ENCODE measurements at regions not wholly inside any gene's neighbourhood (a gene's known extent, or its start where the extent isn't known, plus 50 kb on each side); places are given as distances from the start of the nearest gene placed in this dataset.
A peak's percentile ranks its signal among the peaks of the same experiment; 100 is the strongest.

DNA sequence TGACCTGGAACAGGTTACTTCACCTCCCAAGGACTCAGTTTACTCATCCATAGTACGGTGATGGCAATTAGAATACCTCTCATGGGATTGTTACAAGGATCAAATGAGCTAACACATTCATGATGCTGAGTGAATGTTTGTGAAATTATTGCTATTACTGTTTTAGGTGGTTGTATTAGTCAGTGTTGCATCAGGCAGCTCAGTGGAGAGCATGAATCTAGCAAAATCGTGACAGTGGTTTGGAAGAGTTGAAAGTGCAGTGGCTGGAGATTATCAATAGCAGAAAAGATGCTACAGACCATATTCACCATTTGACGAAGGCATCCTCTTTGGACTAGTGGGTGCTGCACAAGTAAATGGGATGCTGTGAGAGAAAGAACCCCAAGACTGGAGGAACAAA is 50.4 kb upstream of the CTNNBL1 start:
- DNase-seq, result no peak

DNA sequence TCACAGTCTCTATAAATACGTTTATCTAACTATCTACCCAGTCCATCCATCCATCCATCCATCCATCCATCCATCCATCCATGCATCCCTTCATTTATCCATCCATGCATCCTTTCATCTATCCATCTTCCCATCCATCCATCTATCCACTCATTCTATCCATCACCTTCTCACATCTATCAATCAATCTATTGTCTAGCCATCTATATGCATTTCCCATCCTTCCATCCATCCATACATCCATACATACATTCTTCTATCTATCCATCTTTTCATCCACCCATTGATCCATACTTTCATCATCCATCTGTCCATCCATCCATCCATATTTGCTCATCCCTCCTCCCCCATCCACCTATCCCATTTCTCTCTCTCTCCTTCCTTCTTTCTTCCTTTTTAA is 51.6 kb upstream of the CTNNBL1 start:
- DNase-seq, result no peak

DNA sequence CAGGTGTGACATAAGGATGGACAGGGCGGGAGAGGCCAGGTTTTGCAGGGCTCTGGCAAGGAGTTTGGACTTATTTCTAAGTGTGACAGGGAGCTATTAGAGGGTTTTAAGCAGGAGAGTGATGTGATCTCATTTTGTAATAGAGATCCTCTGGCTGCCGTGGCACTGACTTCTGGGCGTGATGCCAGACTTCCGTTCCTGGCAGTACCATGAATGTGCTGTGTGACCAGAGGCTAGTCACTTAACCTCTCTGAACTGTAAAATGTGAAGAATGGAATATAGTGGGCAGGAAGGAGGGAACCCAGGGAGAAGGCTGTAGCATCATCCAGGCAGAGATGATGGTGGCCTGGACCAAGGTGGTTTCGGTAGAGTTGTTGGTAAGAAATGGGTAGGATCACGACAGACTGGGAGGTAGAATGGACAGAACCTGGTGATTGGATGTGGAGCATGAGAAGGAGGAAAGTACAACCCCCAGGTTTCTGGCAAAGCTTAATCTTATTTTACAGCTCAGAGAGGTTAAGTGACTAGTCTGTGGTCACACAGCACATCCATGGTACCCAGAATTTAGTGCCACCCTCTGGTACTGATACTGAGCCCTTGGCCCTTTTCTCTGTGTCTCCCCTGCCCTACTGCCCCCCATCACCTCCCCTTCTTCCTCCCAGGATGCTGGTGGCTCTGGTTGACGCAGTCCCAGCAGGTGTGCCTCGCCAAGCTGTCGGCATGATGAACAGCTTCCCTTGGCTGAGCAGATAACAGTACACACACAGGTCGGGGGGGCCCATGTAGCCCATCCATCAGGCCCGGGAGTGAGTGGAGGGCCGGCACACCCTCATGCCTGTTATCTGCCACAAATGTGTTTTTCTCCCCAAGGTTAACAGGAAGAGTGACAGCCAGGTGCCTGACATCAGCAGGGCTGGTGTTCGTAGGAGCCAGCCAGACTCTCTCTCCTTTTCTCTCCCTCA is 52.9 kb upstream of the CTNNBL1 start:
- DNase-seq, result no peak

- DNase-seq, result no peak
Measured at GRCh38 chr20:37638527-37638926, 55.3 kb upstream of the CTNNBL1 start.

GRCh38 chr20:37636977-37637376 is 56.9 kb upstream of the CTNNBL1 start:
- no peak for DNase-seq

DNA sequence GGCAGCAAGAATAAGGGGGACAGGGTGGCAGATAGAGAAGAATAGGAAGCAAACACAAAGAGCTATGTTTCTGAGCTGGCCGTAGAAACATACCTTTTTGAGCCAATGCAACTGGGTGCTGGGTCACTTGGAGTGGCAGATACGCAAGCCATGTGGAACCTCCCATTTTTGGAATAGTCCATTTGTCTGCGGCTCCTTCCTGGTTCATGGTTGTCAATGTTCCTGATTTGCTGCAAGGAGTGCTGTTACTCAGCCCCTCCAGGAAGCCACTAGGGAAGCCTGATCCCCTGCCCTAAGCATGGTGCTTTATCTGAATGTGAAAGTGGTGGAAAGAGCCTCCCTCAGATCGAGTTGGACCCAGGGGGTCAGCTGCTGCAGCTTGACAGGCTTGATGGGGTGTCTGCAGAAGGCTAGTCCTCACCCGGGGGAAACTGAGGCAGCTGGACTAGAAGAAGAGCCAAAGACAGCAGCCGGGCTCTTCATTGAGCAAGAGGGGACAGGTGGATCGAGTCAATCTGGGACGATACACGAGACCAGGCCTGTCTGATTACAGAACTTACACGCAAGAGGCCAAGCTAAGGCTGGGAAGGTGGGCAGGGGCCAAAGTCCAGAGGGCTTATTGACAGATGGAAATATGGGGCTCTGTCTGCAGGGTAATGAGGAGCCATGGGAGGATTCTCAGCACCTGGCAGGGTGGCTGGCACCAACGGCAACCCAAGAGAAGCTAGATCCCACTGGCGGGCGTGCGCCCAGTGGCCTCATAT is 57.4 kb upstream of the CTNNBL1 start:
- DNase-seq, result no peak

DNA sequence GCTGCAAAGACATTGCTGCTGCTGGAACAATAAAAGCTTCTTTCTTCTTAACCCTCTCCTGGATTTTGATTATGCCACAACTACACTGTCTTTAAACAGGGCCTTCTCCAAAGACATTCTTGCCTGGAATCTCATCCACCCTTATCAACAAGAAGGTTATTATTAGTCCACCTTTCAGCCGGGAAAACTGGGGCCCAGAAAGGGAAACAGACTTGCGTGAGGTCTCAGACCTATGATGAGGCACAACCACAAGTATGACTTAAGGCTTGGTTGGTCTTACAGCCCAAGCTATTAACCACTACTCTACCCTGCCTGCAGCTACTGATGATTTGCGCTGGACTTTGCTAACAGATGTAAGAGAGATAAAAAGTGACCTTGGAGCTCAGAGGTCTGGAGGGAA is 62.8 kb upstream of the CTNNBL1 start:
- no peak for DNase-seq

DNA sequence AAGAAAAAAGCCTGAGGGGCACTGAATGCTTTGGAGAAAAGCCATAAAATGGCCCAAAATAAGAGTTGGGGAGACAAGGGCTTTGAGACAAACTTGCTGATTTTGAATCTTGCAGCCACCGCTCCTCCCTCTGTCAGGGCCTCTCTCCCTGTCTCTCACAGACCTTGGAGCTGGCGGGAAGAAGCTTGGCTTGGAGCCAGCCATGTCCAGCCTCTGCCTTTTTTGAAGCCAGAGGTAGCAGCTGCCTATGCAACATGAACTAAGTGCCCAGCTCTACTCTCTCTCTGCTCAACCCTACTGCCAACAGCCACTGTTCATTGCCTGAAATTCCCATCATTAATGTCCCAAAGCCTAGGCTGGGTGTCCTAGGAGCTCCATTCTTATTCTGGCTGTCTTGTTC is 63.7 kb upstream of the CTNNBL1 start:
- no peak for DNase-seq

DNA sequence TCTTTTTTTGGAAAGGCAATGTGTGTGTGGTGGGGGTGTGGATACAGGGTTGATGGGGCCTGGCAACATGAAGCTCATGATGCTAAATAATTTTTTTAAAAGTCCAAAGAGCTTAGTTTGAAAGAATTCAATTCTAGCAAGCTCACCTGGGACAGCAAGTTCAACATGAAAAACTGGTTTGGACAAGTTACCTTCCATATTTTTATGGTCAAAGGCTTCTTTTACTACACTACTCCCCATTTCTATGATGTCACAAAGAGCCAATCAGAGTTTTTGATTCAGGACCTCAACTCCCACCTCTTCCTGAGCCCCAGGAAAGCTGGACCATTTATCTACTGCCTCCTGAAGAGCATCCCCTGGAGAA is 66.1 kb upstream of the CTNNBL1 start:
- no peak for DNase-seq

DNA sequence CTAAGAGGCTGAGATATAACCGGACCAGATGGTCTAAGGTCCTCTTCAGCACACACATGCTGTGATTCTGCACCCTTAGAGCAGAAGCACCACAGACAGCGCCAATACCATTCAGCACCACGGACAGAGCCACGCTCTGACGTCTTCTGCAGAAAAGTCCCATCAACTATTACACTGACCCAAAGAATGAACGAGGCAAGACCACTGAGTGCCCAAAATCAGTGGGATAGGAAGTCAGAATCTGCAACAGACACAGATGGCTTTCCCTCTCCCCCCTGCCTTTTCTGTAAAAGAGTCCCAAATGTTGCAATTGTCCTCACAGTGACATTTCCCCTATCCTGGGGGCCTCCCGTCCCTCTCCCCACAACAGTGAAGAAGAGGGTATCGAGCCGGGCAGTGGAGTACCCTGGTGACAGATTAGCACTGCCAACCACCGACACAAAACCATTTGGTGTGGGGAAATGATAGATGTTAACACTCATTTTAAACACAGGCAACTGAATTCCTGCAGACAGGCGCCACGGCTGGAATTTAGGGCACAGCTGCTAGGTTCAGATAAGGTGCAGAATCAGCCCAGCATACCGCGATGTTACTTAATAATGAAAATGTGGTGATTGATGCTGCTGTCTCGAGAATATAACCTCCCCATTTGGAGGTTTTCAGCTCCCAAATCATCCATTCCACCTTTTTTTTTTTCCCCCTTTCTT is 66.6 kb upstream of the CTNNBL1 start:
- peak; percentile 21 for DNase-seq

DNA sequence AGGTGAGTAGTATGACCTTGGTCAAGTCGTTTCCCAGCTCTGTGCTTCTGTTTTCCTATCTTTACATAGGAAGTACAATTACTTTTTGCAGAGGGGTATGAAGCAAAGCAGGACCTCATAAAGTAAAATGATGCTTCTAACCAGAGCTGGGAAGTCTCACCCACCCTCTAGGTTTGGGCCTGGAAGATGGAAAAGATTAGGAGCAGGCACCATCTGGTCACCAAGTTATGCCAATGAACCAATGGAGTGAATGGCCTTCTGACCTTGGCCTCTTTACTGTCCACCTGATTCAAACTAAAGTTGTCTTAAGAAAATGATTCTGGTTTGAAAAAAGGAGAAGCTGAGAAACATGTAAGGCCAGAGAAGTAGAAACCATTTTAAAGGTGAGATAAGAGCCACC is 68.9 kb upstream of the CTNNBL1 start:
- DNase-seq, result no peak

DNA sequence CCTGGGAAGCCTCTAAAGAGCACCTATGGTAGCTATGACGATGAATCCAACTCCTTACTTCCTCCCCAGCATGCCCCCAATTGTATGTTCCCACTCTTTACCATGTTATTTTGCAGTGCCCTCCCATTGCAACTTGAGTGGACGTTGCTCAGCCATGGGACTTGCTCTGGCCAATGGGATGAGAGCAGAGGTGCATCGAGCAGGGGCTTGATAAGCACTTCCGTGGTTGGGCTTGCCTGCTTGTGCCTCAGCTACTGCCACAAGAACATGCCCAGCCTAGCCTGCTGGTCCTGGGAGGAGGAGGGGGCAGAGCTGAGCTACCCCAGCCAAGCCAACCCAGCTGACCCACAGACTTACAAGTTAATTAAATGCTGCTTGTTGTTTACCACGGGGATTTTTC is 71.1 kb upstream of the CTNNBL1 start:
- DNase-seq, result no peak

GRCh38 chr20:37619496-37619895 is 74.3 kb upstream of the CTNNBL1 start:
- no peak for DNase-seq

DNA sequence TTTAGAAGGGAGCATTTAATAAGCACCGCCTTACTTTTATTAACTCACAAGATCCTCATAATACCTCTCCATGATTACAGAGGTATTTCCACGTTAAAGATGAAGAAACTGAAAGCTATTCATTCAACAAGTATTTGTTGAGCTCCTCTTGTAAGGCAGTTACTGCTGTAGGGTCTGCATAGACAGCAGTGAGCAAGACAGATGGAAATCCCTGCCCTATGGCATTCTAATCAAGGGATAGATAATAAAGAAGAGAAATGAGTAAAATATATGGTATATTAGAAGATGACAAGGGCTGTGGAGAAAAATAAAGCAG is 77.8 kb upstream of the CTNNBL1 start:
- DNase-seq, result no peak

GRCh38 chr20:37615340-37616109 is 78.3 kb upstream of the CTNNBL1 start:
- DNase-seq, result peak; percentile 61

- no peak for DNase-seq
Measured at GRCh38 chr20:37611852-37612251, 82.0 kb upstream of the CTNNBL1 start.

DNA sequence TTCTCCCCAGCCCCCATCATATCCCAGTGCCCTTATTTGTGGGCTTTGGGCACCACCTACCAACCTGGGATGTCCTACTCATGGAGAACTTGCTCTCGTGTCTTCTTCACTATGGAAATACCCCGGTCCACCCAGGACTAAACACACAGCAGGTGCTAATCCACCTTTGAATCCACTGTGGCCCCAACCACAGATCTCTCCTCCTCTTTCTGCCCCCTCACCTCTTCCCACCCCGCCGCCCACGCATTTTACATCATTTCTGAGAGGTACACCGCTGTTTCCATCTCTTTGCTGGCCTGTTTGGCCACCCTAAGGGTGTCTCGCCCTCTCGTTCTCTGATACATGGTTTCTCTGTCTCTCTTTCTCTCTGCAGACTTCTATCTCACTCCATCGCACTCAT is 82.5 kb upstream of the CTNNBL1 start:
- no peak for DNase-seq

DNA sequence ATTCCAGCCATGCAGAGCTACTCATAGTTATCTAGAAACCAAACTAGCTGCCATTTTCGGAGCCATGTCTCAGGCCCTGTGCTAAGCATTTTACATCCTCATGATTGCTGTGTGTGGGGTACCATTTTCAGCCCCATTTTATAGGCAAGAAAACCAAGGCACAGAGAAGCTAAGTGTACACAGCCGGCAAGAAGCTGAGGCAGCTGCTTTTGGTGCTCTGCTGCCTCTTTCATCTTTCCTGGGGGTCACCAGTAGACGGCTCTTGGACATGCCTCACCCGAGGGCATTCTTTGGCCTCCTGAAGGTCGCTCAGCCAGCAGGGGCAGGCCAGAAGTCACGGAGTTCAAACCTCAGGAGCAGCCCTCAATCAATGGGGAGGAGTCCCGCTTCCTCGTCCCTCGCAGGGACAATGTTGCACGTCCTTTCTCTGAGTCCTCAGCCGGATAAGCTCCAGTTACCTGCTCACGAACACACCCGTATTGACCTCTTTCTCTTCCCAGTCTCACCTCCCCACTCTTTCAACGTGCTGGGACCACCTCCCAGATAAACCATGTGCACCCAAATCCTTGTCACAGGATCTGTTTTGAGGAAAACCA is 82.6 kb upstream of the BLCAP start:
- DNase-seq, result no peak

DNA sequence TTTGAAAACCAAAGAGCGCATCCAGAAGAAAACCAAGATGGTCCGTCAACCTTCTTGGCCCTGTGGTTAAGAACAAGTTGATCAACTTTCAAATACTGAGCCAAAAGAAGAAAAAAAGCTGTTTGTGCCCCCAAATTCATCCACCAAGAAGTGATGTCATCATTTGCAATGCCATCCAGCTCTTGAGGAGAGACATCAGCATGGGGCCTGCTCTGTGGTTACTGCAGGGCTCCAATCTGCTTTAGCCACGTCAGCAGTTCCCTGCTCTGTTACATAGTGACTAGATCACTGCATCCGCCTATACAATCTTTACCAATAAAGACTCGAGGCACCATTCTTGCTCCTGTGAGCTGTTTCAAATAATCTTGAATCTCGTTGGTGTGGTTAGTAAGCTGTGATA is 75.0 kb upstream of the BLCAP start:
- no peak for DNase-seq

DNA sequence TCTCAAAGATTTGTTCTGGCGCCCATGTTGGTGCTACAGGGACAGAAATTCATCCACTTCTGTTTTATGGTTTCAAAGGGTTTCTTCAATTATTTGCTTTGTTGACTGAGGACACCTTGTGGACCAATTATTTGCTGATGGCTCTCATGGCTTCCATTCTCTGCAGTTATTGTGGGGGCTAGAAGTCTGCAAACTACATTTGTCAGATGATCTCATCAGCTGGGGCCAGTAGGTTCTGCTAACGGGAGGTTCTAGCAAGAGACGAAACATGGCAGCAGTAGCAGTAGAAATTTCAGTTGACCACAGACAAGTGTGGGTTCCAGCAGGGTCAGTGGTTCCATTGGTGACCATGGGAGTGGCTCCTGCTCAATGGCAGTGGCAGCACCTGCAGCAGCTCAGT is 72.8 kb upstream of the BLCAP start:
- DNase-seq, result no peak

DNA sequence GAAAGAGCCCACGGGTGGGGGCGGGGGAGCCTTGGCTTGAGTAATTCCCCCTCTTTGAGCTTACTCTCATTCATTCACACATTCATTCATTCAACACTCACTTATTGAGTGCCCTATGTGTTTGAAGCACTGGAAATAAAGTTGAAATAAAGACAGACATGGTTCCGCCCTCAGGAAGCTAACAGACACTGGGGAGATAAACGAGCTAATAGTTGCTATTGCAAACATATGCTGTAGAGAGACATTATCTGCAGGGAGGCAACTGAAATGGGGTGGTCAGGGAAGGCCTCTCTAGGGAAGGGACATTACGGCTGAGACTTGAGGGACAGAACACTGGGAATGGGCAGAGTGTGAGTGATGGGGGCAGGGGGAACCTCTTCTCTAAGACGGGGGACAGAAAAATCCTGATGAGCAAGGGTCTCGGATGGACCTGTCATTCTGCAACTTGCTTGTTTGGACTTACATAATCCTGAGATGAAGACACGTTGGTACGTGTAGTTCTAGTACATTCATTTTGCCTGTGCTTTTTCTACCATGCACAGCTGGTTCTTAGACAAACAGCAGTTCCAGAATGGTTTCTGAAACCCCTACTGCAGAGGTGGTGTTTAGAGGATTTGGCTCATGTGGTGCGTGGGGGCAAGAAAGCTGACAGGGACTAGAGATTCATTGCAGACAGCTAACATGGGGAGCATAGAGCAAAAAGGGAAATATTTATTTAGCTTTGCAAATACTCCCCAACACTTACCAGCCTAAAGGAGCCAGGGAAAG is 71.1 kb upstream of the BLCAP start:
- no peak for DNase-seq

- DNase-seq, result no peak
Measured at GRCh38 chr20:37598100-37598543, 70.4 kb upstream of the BLCAP start.

Measured in activated naive CD4-positive, alpha-beta T cell treated with Interleukin-2 at 50 U/mL for 16 hours (primary cell).